Stomach (tissue), 4 donors: ENCODE measurements at regions not wholly inside any gene's neighbourhood (a gene's known extent, or its start where the extent isn't known, plus 50 kb on each side); places are given as distances from the start of the nearest gene placed in this dataset.

Experiments
- POLR2AphosphoS5 ChIP-seq, 3 donors: sonication (generic); formaldehyde crosslinking; IDR thresholded peaks; one replicate each; pipeline ENCODE4 v1.6.1; 2016; ENCODE audit warnings: antibody characterized with exemption in 3 of 3
- TF ChIP-seq, protein P1 (sequence below), 7 experiments: fragments of 450-650 bp in 4 of 7; fragments of 200-600 bp in 3 of 7; sonication (generic) in 3 of 7; IDR thresholded peaks; one replicate each; pipeline ENCODE4 v1.5.1; 2016 to 2019; ENCODE audit warnings: antibody characterized with exemption in 7 of 7, control low read depth in 2 of 7, mild to moderate bottlenecking in 1 of 7

- TF ChIP-seq, protein P1, sequence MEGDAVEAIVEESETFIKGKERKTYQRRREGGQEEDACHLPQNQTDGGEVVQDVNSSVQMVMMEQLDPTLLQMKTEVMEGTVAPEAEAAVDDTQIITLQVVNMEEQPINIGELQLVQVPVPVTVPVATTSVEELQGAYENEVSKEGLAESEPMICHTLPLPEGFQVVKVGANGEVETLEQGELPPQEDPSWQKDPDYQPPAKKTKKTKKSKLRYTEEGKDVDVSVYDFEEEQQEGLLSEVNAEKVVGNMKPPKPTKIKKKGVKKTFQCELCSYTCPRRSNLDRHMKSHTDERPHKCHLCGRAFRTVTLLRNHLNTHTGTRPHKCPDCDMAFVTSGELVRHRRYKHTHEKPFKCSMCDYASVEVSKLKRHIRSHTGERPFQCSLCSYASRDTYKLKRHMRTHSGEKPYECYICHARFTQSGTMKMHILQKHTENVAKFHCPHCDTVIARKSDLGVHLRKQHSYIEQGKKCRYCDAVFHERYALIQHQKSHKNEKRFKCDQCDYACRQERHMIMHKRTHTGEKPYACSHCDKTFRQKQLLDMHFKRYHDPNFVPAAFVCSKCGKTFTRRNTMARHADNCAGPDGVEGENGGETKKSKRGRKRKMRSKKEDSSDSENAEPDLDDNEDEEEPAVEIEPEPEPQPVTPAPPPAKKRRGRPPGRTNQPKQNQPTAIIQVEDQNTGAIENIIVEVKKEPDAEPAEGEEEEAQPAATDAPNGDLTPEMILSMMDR (IDR thresholded peaks at IDR 0.05): no peak
- TF ChIP-seq POLR2AphosphoS5 (IDR thresholded peaks at IDR 0.05): no peak
Measured at GRCh38 chr1:243912347-243912746, 62.3 kb upstream of the AKT3 start.
